HEK293 (cell line): ENCODE measurements at regions not wholly inside any gene's neighbourhood (a gene's known extent, or its start where the extent isn't known, plus 50 kb on each side); places are given as distances from the start of the nearest gene placed in this dataset.
"Not testable (repeated sequence)": the region's sequence is repeated elsewhere in the genome, so short reads cannot be mapped to it uniquely, and the experiment has no call there.

Experiments used
- CTCF ChIA-PET: fragments of 350-600 bp; formaldehyde crosslinking; extraction: SDS; loops from one replicate; lab custom pipeline; 2021; ENCODE audit warnings: antibody characterized with exemption; lab: Yijun Ruan, JAX
- POLR2A ChIA-PET: fragments of 300-600 bp; formaldehyde crosslinking; extraction: SDS; loops from one replicate; lab custom pipeline; 2020; ENCODE audit warnings: antibody characterized with exemption, inconsistent platforms; lab: Yijun Ruan, JAX
- H3K27ac ChIP-seq: fragments of 200-500 bp; sonication (Bioruptor generic); 2 replicates; pipeline ENCODE4 v1.5.1; 2014; ENCODE audit warnings: low read depth, low read length, control low read depth, inconsistent platforms; ENCODE audit errors: extremely low read depth
- H3K36me3 ChIP-seq, 2 experiments: fragments of 200-500 bp in 1 of 2; sonication (Bioruptor generic) in 1 of 2; 1 replicate in 1 of 2; 2 replicates in 1 of 2; pipeline ENCODE4 v1.5.1; 2014 to 2017; ENCODE audit warnings: inconsistent platforms in 2 of 2, low read length in 2 of 2; ENCODE audit not compliant: control insufficient read depth in 2 of 2, insufficient read depth in 1 of 2
- H3K4me1 ChIP-seq: fragments of 200-500 bp; sonication (Bioruptor generic); 2 replicates; pipeline ENCODE4 v1.5.1; 2014; ENCODE audit warnings: mild to moderate bottlenecking, low read length, inconsistent platforms; ENCODE audit not compliant: control insufficient read depth, insufficient read depth
- H3K4me3 ChIP-seq: 2 replicates; pipeline ENCODE4 v1.5.1; 2011; ENCODE audit warnings: low read depth, mild to moderate bottlenecking, control low read depth, low read length, moderate library complexity
- H3K9me3 ChIP-seq: fragments of 200-500 bp; sonication (Bioruptor generic); 2 replicates; pipeline ENCODE4 v1.5.1; 2014; ENCODE audit warnings: low read depth, low read length, inconsistent platforms; ENCODE audit not compliant: control insufficient read depth, insufficient read depth
- HOXA7 ChIP-seq: sonication (generic); formaldehyde crosslinking; IDR thresholded peaks from 2 replicates; pipeline ENCODE4 v1.8.1; 2022; ENCODE audit warnings: missing genetic modification reagents, borderline replicate concordance
- SETDB1 ChIP-seq: IDR thresholded peaks from one replicate; pipeline ENCODE4 v1.6.1; 2017; ENCODE audit warnings: mild to moderate bottlenecking, low read length, moderate library complexity, mixed read lengths; ENCODE audit not compliant: insufficient read length
- SP7 ChIP-seq: fragments of 450-650 bp; formaldehyde crosslinking; IDR thresholded peaks from 2 replicates; pipeline ENCODE4 v1.5.1; 2016; ENCODE audit warnings: missing biosample characterization, missing genetic modification characterization
- TRIM28 ChIP-seq: IDR thresholded peaks from 2 replicates; pipeline ENCODE4 v1.6.1; 2011; ENCODE audit warnings: low read length, control low read depth, borderline replicate concordance
- ZFHX2 ChIP-seq: fragments of 450-650 bp; formaldehyde crosslinking; conservative IDR thresholded peaks from 2 replicates; pipeline ENCODE4 v1.5.1; 2016; ENCODE audit warnings: missing biosample characterization, missing genetic modification characterization
- ZNF16 ChIP-seq: fragments of 450-650 bp; formaldehyde crosslinking; IDR thresholded peaks from 2 replicates; pipeline ENCODE4 v1.5.1; 2016; ENCODE audit warnings: low read depth, missing biosample characterization, missing genetic modification characterization
- ZNF518A ChIP-seq: fragments of 450-650 bp; formaldehyde crosslinking; conservative IDR thresholded peaks from 2 replicates; pipeline ENCODE4 v1.5.1; 2016; ENCODE audit warnings: low read depth, missing biosample characterization, missing genetic modification characterization
- ZNF645 ChIP-seq: fragments of 450-650 bp; formaldehyde crosslinking; IDR thresholded peaks from 2 replicates; pipeline ENCODE4; 2016; ENCODE audit warnings: missing biosample characterization, missing genetic modification characterization
- TF ChIP-seq, protein P1 (sequence below): fragments of 450-650 bp; formaldehyde crosslinking; IDR thresholded peaks from 2 replicates; pipeline ENCODE4 v1.5.1; 2016; ENCODE audit warnings: missing biosample characterization, missing genetic modification characterization

GRCh38 chr3:80734483-80734882 is 966.7 kb upstream of the ROBO1 start (continued):
- TF ChIP-seq ZNF518A (tag by site-specific recombination): no peak
- no peak for TF ChIP-seq ZFHX2 (tag by site-specific recombination)
- TF ChIP-seq, protein P1, sequence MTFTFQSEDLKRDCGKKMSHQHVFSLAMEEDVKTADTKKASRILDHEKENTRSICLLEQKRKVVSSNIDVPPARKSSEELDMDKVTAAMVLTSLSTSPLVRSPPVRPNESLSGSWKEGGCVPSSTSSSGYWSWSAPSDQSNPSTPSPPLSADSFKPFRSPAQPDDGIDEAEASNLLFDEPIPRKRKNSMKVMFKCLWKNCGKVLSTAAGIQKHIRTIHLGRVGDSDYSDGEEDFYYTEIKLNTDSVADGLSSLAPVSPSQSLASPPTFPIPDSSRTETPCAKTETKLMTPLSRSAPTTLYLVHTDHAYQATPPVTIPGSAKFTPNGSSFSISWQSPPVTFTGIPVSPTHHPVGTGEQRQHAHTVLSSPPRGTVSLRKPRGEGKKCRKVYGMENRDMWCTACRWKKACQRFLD (tag by site-specific recombination): no peak
- TF ChIP-seq ZNF16 (tag by site-specific recombination): no peak
- no peak for TF ChIP-seq ZNF645 (tag by site-specific recombination)

DNA sequence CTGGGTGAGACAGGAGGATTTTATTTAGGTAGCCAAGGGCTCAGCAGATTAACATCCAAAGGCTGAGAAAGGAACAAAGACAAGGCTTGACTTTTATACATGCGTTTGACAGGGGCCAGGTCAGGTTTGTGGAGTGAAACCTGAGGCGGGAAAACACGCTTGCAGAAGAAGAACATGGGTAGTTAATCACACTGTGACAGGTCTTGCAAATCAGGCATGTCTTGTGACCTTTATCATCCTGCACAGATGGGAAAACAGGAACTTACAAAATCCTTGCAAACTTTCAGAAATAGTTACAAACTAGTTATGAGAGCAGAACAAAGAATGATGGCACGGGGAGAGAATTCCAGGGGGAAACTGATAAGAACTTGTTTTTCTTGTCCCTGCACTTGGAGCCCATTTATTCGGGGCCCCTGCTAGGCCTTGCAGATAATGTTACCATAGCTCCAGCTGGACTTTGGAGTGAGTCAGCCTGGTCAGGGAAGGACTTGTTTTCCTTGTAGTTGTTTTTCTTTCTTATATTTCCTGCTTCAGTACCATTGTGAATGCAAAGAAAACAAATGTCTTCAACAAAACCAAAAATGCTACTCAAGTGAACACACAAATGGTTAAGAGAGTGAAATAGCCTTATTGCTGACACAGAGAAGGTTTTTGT is 965.9 kb upstream of the ROBO1 start:
- CTCF ChIA-PET: no interaction called here
- Histone ChIP-seq H3K4me3 (no peak overlapping the region), H3K4me1 (no peaks in the 10 kb centered on the region), H3K9me3 (no peaks in the 10 kb centered on the region), H3K27ac (no peak overlapping the region), H3K36me3 (no peaks in the 10 kb centered on the region)
- POLR2A ChIA-PET: no interaction called here
- TF ChIP-seq TRIM28 (peak; percentile 93), SP7 (no peak), HOXA7 (CRISPR knock-in tag) (no peak), SETDB1 (peak; percentile 86)
- TF ChIP-seq, all 188 proteins: peak for 2

- POLR2A ChIA-PET, CTCF ChIA-PET: not testable (repeated sequence)
These were observed 959.8 kb upstream of the ROBO1 start for GRCh38 chr3:80727561-80727960.

GRCh38 chr3:80709597-80710322 is 942.0 kb upstream of the ROBO1 start:
- H3K4me3 ChIP-seq, H3K27ac ChIP-seq, H3K9me3 ChIP-seq, H3K4me1 ChIP-seq, POLR2A ChIA-PET, CTCF ChIA-PET, H3K36me3 ChIP-seq: not testable (repeated sequence)

More at GRCh38 chr3:80727561-80727960, 959.8 kb upstream of the ROBO1 start:
- not testable (repeated sequence) for H3K36me3 ChIP-seq, H3K9me3 ChIP-seq, H3K4me3 ChIP-seq, H3K27ac ChIP-seq, H3K4me1 ChIP-seq
